ENCODE measurements at regions not wholly inside any gene's neighbourhood (a gene's known extent, or its start where the extent isn't known, plus 50 kb on each side); places are given as distances from the start of the nearest gene placed in this dataset.

DNA sequence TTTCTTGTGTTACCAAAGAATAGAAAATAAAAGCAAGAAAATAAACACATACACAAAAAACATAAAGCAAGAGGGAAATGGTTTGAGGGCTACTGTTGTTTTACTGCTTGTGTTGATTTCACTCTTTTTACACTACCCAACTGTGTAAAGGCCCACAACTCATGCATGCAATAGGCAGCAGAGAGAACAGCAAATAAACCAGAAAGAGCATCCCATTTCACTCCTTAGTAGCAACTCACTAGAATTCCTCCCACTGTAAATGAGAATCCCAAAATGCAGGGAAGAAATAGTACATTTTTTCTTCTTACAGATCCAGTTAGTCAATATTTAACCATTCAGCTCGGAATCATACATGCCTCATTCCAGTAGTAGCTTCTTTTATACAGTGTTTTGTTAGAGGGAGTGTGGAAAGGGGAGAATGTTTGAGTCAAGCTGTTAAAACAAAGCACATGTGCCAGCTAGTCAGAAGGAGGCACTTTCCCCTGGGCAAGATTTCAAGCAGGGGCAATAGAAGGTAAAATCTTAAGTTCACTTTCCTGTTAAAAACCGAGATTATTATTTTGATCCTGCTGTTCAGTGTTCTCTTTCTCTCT, 147.2 kb upstream of the FAM98A start:
- Histone ChIP-seq H3K27ac (ENCODE audit: low read depth, low read length) (no peak overlapping the region), H3K9ac (ENCODE audit: low read length) (no peak overlapping the region), H3K27me3 (ENCODE audit: control insufficient read depth in 1 of 2, insufficient read depth in 2 of 2, low read length in 2 of 2) (no peaks in the 10 kb centered on the region)

DNA sequence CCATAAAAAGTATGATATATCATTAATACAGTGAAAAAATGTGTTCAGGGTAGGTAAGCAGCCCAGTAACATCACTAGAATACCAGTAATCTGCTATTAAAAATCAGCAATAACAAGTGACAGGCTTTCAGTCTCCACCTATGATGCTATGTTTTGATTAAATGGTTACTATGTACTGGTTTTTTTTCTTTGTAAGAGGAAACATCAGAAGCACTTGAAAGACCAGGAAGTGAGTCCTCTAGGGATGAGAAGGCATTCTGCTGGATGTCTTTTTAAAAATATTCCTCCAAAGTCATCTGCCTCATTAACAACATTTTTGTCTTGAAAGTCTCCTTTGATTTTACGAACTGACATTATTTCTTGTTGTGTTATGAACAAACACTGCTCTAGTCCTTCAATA, 136.0 kb upstream of the FAM98A start:
- Histone ChIP-seq H3K27ac (ENCODE audit: low read depth, low read length) (no peak overlapping the region), H3K4me1 (ENCODE audit: insufficient read depth, low read length) (no peaks in the 10 kb centered on the region), H3K27me3 (ENCODE audit: control insufficient read depth in 1 of 2, insufficient read depth in 2 of 2, low read length in 2 of 2) (no peaks in the 10 kb centered on the region), H3K36me3 (ENCODE audit: insufficient read depth, low read length) (no peaks in the 10 kb centered on the region), H3K9ac (ENCODE audit: low read length) (no peak overlapping the region), H3K4me3 (ENCODE audit: low read depth in 1 of 2, low read length in 2 of 2) (no peak overlapping the region), H3K9me3 (ENCODE audit: low read length) (no peaks in the 10 kb centered on the region)

More for the DNA sequence above, 147.2 kb upstream of the FAM98A start:
- Histone ChIP-seq H3K9me3 (ENCODE audit: low read length) (peaks cover 7% of the 10 kb centered on the region), H3K4me1 (ENCODE audit: insufficient read depth, low read length) (no peaks in the 10 kb centered on the region), H3K4me3 (ENCODE audit: low read depth in 1 of 2, low read length in 2 of 2) (no peak overlapping the region), H3K36me3 (ENCODE audit: insufficient read depth, low read length) (no peaks in the 10 kb centered on the region)

DNA sequence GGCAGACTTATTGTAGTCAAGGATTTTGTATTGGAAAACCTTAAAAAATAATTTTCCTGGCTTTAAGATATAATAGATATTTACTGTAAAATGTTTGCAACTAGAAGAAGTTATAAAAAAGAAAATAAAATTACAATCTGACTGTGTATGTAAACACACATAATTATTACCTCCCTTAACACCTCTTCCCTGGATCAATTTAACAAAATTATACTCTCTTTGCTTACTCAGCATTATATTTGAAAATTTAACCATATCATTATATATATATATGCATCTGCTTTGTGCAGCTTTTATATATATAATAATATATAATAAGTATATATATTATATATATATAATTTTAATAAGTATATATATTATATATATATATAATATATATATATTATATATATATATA, 131.7 kb upstream of the FAM98A start:
- Histone ChIP-seq H3K27me3 (ENCODE audit: control insufficient read depth in 1 of 2, insufficient read depth in 2 of 2, low read length in 2 of 2) (no peaks in the 10 kb centered on the region), H3K4me3 (ENCODE audit: low read depth in 1 of 2, low read length in 2 of 2) (no peak overlapping the region), H3K9ac (ENCODE audit: low read length) (no peak overlapping the region), H3K9me3 (ENCODE audit: low read length) (no peaks in the 10 kb centered on the region), H3K27ac (ENCODE audit: low read depth, low read length) (no peak overlapping the region), H3K4me1 (ENCODE audit: insufficient read depth, low read length) (no peaks in the 10 kb centered on the region), H3K36me3 (ENCODE audit: insufficient read depth, low read length) (no peaks in the 10 kb centered on the region)

GRCh38 chr2:33730193-33730592, 131.1 kb upstream of the FAM98A start:
- Histone ChIP-seq H3K9me3 (ENCODE audit: low read length) (no peaks in the 10 kb centered on the region), H3K9ac (ENCODE audit: low read length) (no peak overlapping the region), H3K4me1 (ENCODE audit: insufficient read depth, low read length) (no peaks in the 10 kb centered on the region), H3K27me3 (ENCODE audit: control insufficient read depth in 1 of 2, insufficient read depth in 2 of 2, low read length in 2 of 2) (no peaks in the 10 kb centered on the region), H3K27ac (ENCODE audit: low read depth, low read length) (no peak overlapping the region), H3K4me3 (ENCODE audit: low read depth in 1 of 2, low read length in 2 of 2) (no peak overlapping the region), H3K36me3 (ENCODE audit: insufficient read depth, low read length) (no peaks in the 10 kb centered on the region)

DNA sequence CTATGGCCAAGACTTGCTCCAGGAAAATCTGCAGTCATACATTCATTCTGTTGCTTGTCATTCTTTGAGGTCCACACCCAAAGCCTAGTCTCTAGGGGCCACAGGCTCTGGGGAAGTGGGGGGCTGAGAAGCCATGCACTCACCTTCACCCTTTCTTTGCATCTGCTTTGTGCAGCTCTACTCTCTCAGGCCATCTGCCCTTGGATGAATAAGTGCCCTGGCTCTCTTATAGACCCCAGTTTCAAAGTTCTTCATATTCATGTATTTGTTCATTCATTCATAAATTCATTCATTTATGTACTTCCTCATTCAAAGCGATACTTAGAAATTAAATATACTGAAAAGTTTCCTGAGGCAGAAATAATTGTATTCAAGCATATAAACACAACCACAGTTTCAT, 130.3 kb upstream of the FAM98A start:
- Histone ChIP-seq H3K36me3 (ENCODE audit: insufficient read depth, low read length) (no peaks in the 10 kb centered on the region), H3K27me3 (ENCODE audit: control insufficient read depth in 1 of 2, insufficient read depth in 2 of 2, low read length in 2 of 2) (no peaks in the 10 kb centered on the region), H3K9ac (ENCODE audit: low read length) (no peak overlapping the region), H3K4me1 (ENCODE audit: insufficient read depth, low read length) (no peaks in the 10 kb centered on the region), H3K27ac (ENCODE audit: low read depth, low read length) (no peak overlapping the region), H3K9me3 (ENCODE audit: low read length) (no peaks in the 10 kb centered on the region), H3K4me3 (ENCODE audit: low read depth in 1 of 2, low read length in 2 of 2) (no peak overlapping the region)

DNA sequence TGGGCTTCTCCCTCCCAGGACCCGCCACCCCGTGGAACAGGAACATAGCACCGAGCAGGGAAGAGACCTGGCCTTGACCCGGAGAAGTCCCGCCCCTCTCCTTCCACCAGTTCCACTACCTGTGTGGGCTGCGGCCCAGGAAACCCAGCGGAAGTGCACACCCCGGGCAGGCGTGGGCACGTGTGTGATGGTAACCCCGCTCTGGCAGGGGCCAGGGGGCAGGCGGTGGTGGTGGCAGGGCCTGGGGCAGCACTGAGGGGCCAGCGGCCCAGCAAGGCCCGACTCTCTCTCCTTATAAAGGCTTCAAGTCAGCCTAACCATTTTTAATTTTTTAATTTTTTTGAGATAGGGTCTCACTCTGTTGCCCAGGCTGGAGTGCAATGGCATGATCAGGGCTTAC, 129.0 kb upstream of the FAM98A start:
- no peaks in the 10 kb centered on the region for H3K4me1 ChIP-seq (ENCODE audit: insufficient read depth, low read length)
- no peak overlapping the region for H3K9ac ChIP-seq (ENCODE audit: low read length)
- H3K9me3 ChIP-seq (ENCODE audit: low read length): no peaks in the 10 kb centered on the region
- no peaks in the 10 kb centered on the region for H3K27me3 ChIP-seq (ENCODE audit: control insufficient read depth in 1 of 2, insufficient read depth in 2 of 2, low read length in 2 of 2)
- H3K4me3 ChIP-seq (ENCODE audit: low read depth in 1 of 2, low read length in 2 of 2): no peak overlapping the region
- H3K36me3 ChIP-seq (ENCODE audit: insufficient read depth, low read length): no peaks in the 10 kb centered on the region
- no peak overlapping the region for H3K27ac ChIP-seq (ENCODE audit: low read depth, low read length)

DNA sequence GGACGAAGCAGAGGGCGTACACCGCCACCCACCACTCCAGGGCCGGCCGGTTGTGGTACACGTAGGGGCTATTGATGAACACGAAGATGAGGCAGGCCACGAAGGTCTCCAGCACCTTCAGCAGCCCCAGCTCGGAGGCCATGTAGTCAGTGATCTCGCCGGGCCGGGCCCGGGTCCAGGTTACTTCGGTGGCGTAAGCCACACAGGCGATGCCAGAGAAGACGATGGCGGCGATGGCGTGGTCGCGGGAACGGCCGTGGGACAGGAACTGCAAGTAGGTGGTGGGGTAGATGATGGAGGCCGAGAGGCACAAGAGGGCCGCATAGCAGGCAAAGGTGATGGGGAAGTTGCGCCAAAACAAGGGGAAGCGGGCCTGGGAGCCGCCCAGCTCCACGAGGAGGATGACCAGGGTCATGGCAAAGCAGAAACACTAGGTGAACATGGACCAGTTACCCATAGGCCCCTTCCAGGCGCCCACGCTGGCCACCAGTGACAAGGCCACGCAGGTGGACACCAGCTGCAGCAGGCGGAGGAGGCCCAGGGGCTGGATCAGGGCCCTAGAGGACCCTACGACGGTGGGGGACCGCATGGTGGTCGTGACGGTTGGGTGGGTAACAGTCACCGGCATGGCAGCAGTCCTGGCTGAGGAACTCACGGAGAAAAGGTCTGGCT, 128.4 kb upstream of the FAM98A start:
- Histone ChIP-seq H3K27me3 (ENCODE audit: control insufficient read depth in 1 of 2, insufficient read depth in 2 of 2, low read length in 2 of 2) (no peaks in the 10 kb centered on the region), H3K9me3 (ENCODE audit: low read length) (no peaks in the 10 kb centered on the region), H3K9ac (ENCODE audit: low read length) (no peak overlapping the region), H3K36me3 (ENCODE audit: insufficient read depth, low read length) (no peaks in the 10 kb centered on the region), H3K27ac (ENCODE audit: low read depth, low read length) (no peak overlapping the region), H3K4me3 (ENCODE audit: low read depth in 1 of 2, low read length in 2 of 2) (no peak overlapping the region), H3K4me1 (ENCODE audit: insufficient read depth, low read length) (no peaks in the 10 kb centered on the region)

- Histone ChIP-seq H3K9ac (ENCODE audit: low read length) (no peak overlapping the region), H3K27ac (ENCODE audit: low read depth, low read length) (no peak overlapping the region), H3K9me3 (ENCODE audit: low read length) (no peaks in the 10 kb centered on the region), H3K36me3 (ENCODE audit: insufficient read depth, low read length) (no peaks in the 10 kb centered on the region), H3K4me3 (ENCODE audit: low read depth in 1 of 2, low read length in 2 of 2) (no peak overlapping the region), H3K27me3 (ENCODE audit: control insufficient read depth in 1 of 2, insufficient read depth in 2 of 2, low read length in 2 of 2) (no peaks in the 10 kb centered on the region), H3K4me1 (ENCODE audit: insufficient read depth, low read length) (no peaks in the 10 kb centered on the region)
These were observed 127.3 kb upstream of the FAM98A start for GRCh38 chr2:33726415-33726814.

DNA sequence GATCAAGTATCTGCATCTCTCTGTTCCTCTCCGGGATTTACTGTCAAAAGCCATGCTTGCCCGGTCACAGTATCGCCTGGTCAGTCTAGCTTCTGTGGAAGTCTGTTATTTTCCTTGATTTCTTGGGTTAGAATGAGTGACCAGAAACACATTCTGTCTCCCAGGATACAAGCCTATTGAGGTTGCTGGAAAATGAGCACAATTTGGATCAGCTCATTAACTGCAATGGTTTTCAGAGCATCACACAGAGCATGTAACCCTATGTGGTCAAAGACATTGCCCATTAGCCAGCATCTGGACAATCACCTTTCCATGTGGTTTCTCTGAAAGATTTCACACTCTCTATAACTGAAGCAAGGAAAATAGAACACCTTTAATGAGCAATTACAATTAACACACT, 124.2 kb upstream of the FAM98A start:
- no peak overlapping the region for H3K4me3 ChIP-seq (ENCODE audit: low read depth in 1 of 2, low read length in 2 of 2)
- no peak overlapping the region for H3K9ac ChIP-seq (ENCODE audit: low read length)
- no peaks in the 10 kb centered on the region for H3K4me1 ChIP-seq (ENCODE audit: insufficient read depth, low read length)
- H3K36me3 ChIP-seq (ENCODE audit: insufficient read depth, low read length): no peaks in the 10 kb centered on the region
- no peak overlapping the region for H3K27ac ChIP-seq (ENCODE audit: low read depth, low read length)
- no peaks in the 10 kb centered on the region for H3K9me3 ChIP-seq (ENCODE audit: low read length)
- no peaks in the 10 kb centered on the region for H3K27me3 ChIP-seq (ENCODE audit: control insufficient read depth in 1 of 2, insufficient read depth in 2 of 2, low read length in 2 of 2)

GRCh38 chr2:33719067-33719466, 120.0 kb upstream of the FAM98A start:
- Histone ChIP-seq H3K27ac (ENCODE audit: low read depth, low read length) (no peak overlapping the region), H3K4me3 (ENCODE audit: low read depth in 1 of 2, low read length in 2 of 2) (no peak overlapping the region), H3K36me3 (ENCODE audit: insufficient read depth, low read length) (no peaks in the 10 kb centered on the region), H3K4me1 (ENCODE audit: insufficient read depth, low read length) (no peaks in the 10 kb centered on the region), H3K9me3 (ENCODE audit: low read length) (no peaks in the 10 kb centered on the region), H3K27me3 (ENCODE audit: control insufficient read depth in 1 of 2, insufficient read depth in 2 of 2, low read length in 2 of 2) (no peaks in the 10 kb centered on the region), H3K9ac (ENCODE audit: low read length) (no peak overlapping the region)

DNA sequence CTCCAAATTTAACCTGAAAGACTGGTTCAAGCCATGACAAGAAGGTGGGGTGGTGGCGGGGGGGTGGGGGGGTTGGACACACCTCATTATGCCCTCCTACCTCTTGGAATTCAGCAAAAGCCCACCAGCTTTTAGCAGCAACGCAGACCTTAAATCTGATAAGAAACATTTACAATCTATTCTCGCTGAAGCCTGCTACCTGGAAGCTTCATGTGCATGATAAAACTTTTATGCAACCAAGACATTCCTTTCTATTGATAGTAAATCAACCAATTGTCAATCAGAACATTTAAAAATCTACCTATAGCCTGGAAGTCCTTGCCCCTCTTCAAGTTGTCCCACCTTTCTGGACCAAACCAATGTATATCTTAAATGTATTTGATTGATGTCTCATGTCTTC, 113.6 kb upstream of the FAM98A start:
- Histone ChIP-seq H3K4me1 (ENCODE audit: insufficient read depth, low read length) (no peaks in the 10 kb centered on the region), H3K4me3 (ENCODE audit: low read depth in 1 of 2, low read length in 2 of 2) (no peak overlapping the region), H3K9ac (ENCODE audit: low read length) (no peak overlapping the region), H3K36me3 (ENCODE audit: insufficient read depth, low read length) (no peaks in the 10 kb centered on the region), H3K27ac (ENCODE audit: low read depth, low read length) (no peak overlapping the region), H3K9me3 (ENCODE audit: low read length) (no peaks in the 10 kb centered on the region), H3K27me3 (ENCODE audit: control insufficient read depth in 1 of 2, insufficient read depth in 2 of 2, low read length in 2 of 2) (no peaks in the 10 kb centered on the region)

- H3K27me3 ChIP-seq (ENCODE audit: control insufficient read depth in 1 of 2, insufficient read depth in 2 of 2, low read length in 2 of 2): no peaks in the 10 kb centered on the region
- no peaks in the 10 kb centered on the region for H3K9me3 ChIP-seq (ENCODE audit: low read length)
- no peak overlapping the region for H3K27ac ChIP-seq (ENCODE audit: low read depth, low read length)
- H3K36me3 ChIP-seq (ENCODE audit: insufficient read depth, low read length): no peaks in the 10 kb centered on the region
- no peak overlapping the region for H3K9ac ChIP-seq (ENCODE audit: low read length)
- H3K4me1 ChIP-seq (ENCODE audit: insufficient read depth, low read length): no peaks in the 10 kb centered on the region
- H3K4me3 ChIP-seq (ENCODE audit: low read depth in 1 of 2, low read length in 2 of 2): no peak overlapping the region
These were observed 110.9 kb upstream of the FAM98A start for GRCh38 chr2:33709951-33710350.

Data from muscle layer of colon (tissue), 2 donors.